H1 (cell line): ENCODE measurements at regions not wholly inside any gene's neighbourhood (a gene's known extent, or its start where the extent isn't known, plus 50 kb on each side); places are given as distances from the start of the nearest gene placed in this dataset.
A peak's percentile ranks its signal among the peaks of the same experiment; 100 is the strongest.

Source experiments
- CTCF ChIA-PET: fragments of 300-600 bp; sonication (Branson Sonifier 250); formaldehyde crosslinking; loops from one replicate; lab custom pipeline; 2021; ENCODE audit not compliant: partially characterized antibody; lab: Charles Lee
- POLR2A ChIA-PET: fragments of 300-600 bp; sonication (Branson Sonifier 250); formaldehyde crosslinking; loops from one replicate; lab custom pipeline; 2021; ENCODE audit warnings: inconsistent platforms; ENCODE audit not compliant: partially characterized antibody; lab: Charles Lee
- DNase-seq, 2 experiments: peaks; one replicate each; pipeline versions ENCODE4 v3.0.0 to v3.0.0-alpha.2; 2010 to 2022; ENCODE audit warnings: low spot score in 2 of 2, low read depth in 1 of 2, mixed read lengths in 1 of 2
- FAIRE-seq: peaks from 2 replicates; lab custom pipeline; 2011; peaks lifted over from hg19 to GRCh38; lab: Jason Lieb, UNC
- H2AFZ ChIP-seq: 2 replicates; pipeline ENCODE4 v1.8.1; 2012; ENCODE audit warnings: low read length, inconsistent platforms
- H2AK5ac ChIP-seq: 2 replicates; pipeline ENCODE4 v1.6.1; 2013; ENCODE audit warnings: low read depth, low read length
- H2BK120ac ChIP-seq: replicated peaks from 2 replicates; pipeline ENCODE3; 2013; ENCODE audit warnings: low read depth, low read length, inconsistent platforms
- H2BK12ac ChIP-seq: 2 replicates; pipeline ENCODE4 v1.6.1; 2013; ENCODE audit warnings: low read depth, low read length
- H2BK15ac ChIP-seq: 2 replicates; pipeline ENCODE4 v1.6.1; 2013; ENCODE audit warnings: low read length
- H2BK20ac ChIP-seq: 2 replicates; pipeline ENCODE4 v1.6.1; 2013; ENCODE audit warnings: low read length
- H2BK5ac ChIP-seq: 2 replicates; pipeline ENCODE4 v1.6.1; 2013; ENCODE audit warnings: low read depth, low read length
- H3K14ac ChIP-seq: 2 replicates; pipeline ENCODE4 v1.6.1; 2013; ENCODE audit warnings: inconsistent platforms; ENCODE audit not compliant: insufficient read length
- H3K18ac ChIP-seq: 2 replicates; pipeline ENCODE4 v1.6.1; 2013; ENCODE audit warnings: low read length; ENCODE audit errors: extremely low read depth
- H3K23ac ChIP-seq: 2 replicates; pipeline ENCODE4 v1.6.1; 2013; ENCODE audit warnings: inconsistent platforms; ENCODE audit not compliant: insufficient read length
- H3K23me2 ChIP-seq: 2 replicates; pipeline ENCODE4 v1.6.1; 2013; ENCODE audit warnings: low read depth, low read length
- H3K27ac ChIP-seq: 2 replicates; pipeline ENCODE4 v1.6.1; 2011; ENCODE audit warnings: low read depth, low read length, inconsistent platforms
- H3K27me3 ChIP-seq, 4 experiments: replicated peaks in 1 of 4; 1 replicate in 1 of 4; 2 replicates in 3 of 4; pipeline versions ENCODE4 v1.6.1 to v1.8.1; 2011 to 2013; ENCODE audit warnings: low read length in 3 of 4, mild to moderate bottlenecking in 3 of 4, inconsistent platforms in 2 of 4, mixed read lengths in 2 of 4, moderate library complexity in 1 of 4; ENCODE audit not compliant: control insufficient read depth in 3 of 4, insufficient read depth in 3 of 4; ENCODE audit errors: extremely low read depth in 1 of 4
- H3K36me3 ChIP-seq, 4 experiments: 2 replicates each; pipeline versions ENCODE4 v1.6.1 to v1.8.1; 2011 to 2013; ENCODE audit warnings: mild to moderate bottlenecking in 4 of 4, low read length in 3 of 4, moderate library complexity in 2 of 4, control low read depth in 1 of 4, inconsistent platforms in 1 of 4; ENCODE audit not compliant: insufficient read depth in 4 of 4, control insufficient read depth in 2 of 4
- H3K4ac ChIP-seq: replicated peaks from 2 replicates; pipeline ENCODE3; 2013; ENCODE audit warnings: low read length, low read depth, mixed read lengths, inconsistent platforms; ENCODE audit not compliant: insufficient read length
- H3K4me1 ChIP-seq, 4 experiments: replicated peaks in 1 of 4; 1 replicate in 1 of 4; 2 replicates in 3 of 4; pipeline versions ENCODE4 v1.6.1 to v1.8.1; 2011 to 2013; ENCODE audit warnings: low read length in 3 of 4, inconsistent platforms in 2 of 4, mixed read lengths in 1 of 4; ENCODE audit not compliant: insufficient read depth in 4 of 4, control insufficient read depth in 3 of 4
- H3K4me2 ChIP-seq, 2 experiments: 2 replicates each; pipeline versions ENCODE4 v1.6.1 to v1.8.1; 2011 to 2013; ENCODE audit warnings: low read depth in 2 of 2, low read length in 2 of 2, control low read depth in 1 of 2, inconsistent platforms in 1 of 2, mild to moderate bottlenecking in 1 of 2; ENCODE audit not compliant: insufficient read depth in 1 of 2
- H3K4me3 ChIP-seq, 4 experiments: fragments of 200-600, 300-600 bp in 1 of 4; sonication (generic), shearing (Covaris generic), sonication (Bioruptor Twin) in 1 of 4; 2 replicates each; pipeline versions ENCODE4 v1.5.1 to v1.8.1; 2011 to 2016; ENCODE audit warnings: low read length in 4 of 4, low read depth in 3 of 4, control low read depth in 2 of 4, inconsistent platforms in 2 of 4, mild to moderate bottlenecking in 2 of 4, mixed read lengths in 1 of 4, moderate library complexity in 1 of 4; ENCODE audit not compliant: insufficient read depth in 2 of 4; ENCODE audit errors: extremely low read depth in 1 of 4
- H3K56ac ChIP-seq: replicated peaks from 2 replicates; pipeline ENCODE3; 2013; ENCODE audit warnings: low read depth, mild to moderate bottlenecking, mixed read lengths, low read length, inconsistent platforms; ENCODE audit not compliant: insufficient read length
- H3K79me1 ChIP-seq: 2 replicates; pipeline ENCODE4 v1.6.1; 2013; ENCODE audit warnings: low read depth, low read length, control low read depth
- H3K79me2 ChIP-seq, 2 experiments: 2 replicates each; pipeline versions ENCODE4 v1.6.1 to v1.8.1; 2012 to 2013; ENCODE audit warnings: low read length in 2 of 2, mild to moderate bottlenecking in 2 of 2, inconsistent platforms in 1 of 2; ENCODE audit not compliant: insufficient read depth in 2 of 2, control insufficient read depth in 1 of 2
- H3K9ac ChIP-seq, 4 experiments: replicated peaks in 1 of 4; 1 replicate in 1 of 4; 2 replicates in 3 of 4; pipeline versions ENCODE4 v1.6.1 to v1.8.1; 2011 to 2013; ENCODE audit warnings: low read depth in 3 of 4, low read length in 3 of 4, control low read depth in 2 of 4, mild to moderate bottlenecking in 2 of 4, moderate library complexity in 2 of 4, inconsistent platforms in 1 of 4; ENCODE audit errors: extremely low read depth in 1 of 4
- H3K9me3 ChIP-seq, 2 experiments: 2 replicates each; pipeline versions ENCODE4 v1.6.1 to v1.8.1; 2012 to 2013; ENCODE audit warnings: mild to moderate bottlenecking in 2 of 2, moderate library complexity in 2 of 2, control low read depth in 1 of 2, inconsistent platforms in 1 of 2, low read depth in 1 of 2, low read length in 1 of 2, mixed read lengths in 1 of 2; ENCODE audit not compliant: insufficient read depth in 2 of 2
- H4K20me1 ChIP-seq, 2 experiments: replicated peaks in 1 of 2; 2 replicates each; pipeline versions ENCODE3 to v1.8.1; 2011 to 2013; ENCODE audit warnings: inconsistent platforms in 2 of 2, low read length in 2 of 2, mild to moderate bottlenecking in 1 of 2; ENCODE audit not compliant: insufficient read depth in 2 of 2, control insufficient read depth in 1 of 2
- H4K5ac ChIP-seq: 2 replicates; pipeline ENCODE4 v1.6.1; 2013; ENCODE audit warnings: low read length, low read depth, mixed read lengths, inconsistent platforms; ENCODE audit not compliant: insufficient read length
- H4K8ac ChIP-seq: 2 replicates; pipeline ENCODE4 v1.8.0; 2013; ENCODE audit warnings: mild to moderate bottlenecking, moderate library complexity, low read length, inconsistent platforms; ENCODE audit not compliant: insufficient read depth; ENCODE audit errors: extremely low read depth
- H4K91ac ChIP-seq: replicated peaks from 2 replicates; pipeline ENCODE3; 2013; ENCODE audit warnings: low read length, mixed read lengths, inconsistent platforms; ENCODE audit not compliant: insufficient read length
- BCL11A ChIP-seq, 2 experiments: IDR thresholded peaks; one replicate each; pipeline ENCODE4 v1.6.1; 2011; ENCODE audit warnings: low read depth in 2 of 2, low read length in 2 of 2, mild to moderate bottlenecking in 2 of 2
- BRCA1 ChIP-seq: IDR thresholded peaks from 2 replicates; pipeline ENCODE4 v1.6.1; 2012; ENCODE audit warnings: low read depth, low read length, improper control_type of control experiment
- CBX8 ChIP-seq: fragments of 300-800, 300-1000 bp; sonication (generic); IDR thresholded peaks from 2 replicates; pipeline ENCODE4 v1.7.1; 2016; ENCODE audit warnings: low read depth, low read length, borderline replicate concordance
- CTBP2 ChIP-seq: IDR thresholded peaks from 2 replicates; pipeline ENCODE4 v1.7.0; 2011; ENCODE audit warnings: borderline replicate concordance, mild to moderate bottlenecking, moderate library complexity, mixed read lengths, low read length; ENCODE audit not compliant: insufficient read depth, insufficient read length
- FOSL1 ChIP-seq: IDR thresholded peaks from 2 replicates; pipeline ENCODE4 v1.6.1; 2011; ENCODE audit warnings: mild to moderate bottlenecking, low read depth, low read length, moderate library complexity; ENCODE audit not compliant: insufficient read depth
- MAFK ChIP-seq: IDR thresholded peaks from 2 replicates; pipeline ENCODE4 v1.6.1; 2012; ENCODE audit warnings: low read depth, mild to moderate bottlenecking, improper control_type of control experiment, low read length
- SIRT6 ChIP-seq: IDR thresholded peaks from one replicate; pipeline ENCODE4 v1.7.1; 2012; ENCODE audit warnings: low read length, inconsistent platforms
- SP1 ChIP-seq: IDR thresholded peaks from 2 replicates; pipeline ENCODE4 v1.6.1; 2011; ENCODE audit warnings: low read depth, low read length
- SP2 ChIP-seq: IDR thresholded peaks from 2 replicates; pipeline ENCODE4 v1.6.1; 2012; ENCODE audit warnings: mild to moderate bottlenecking, low read length, inconsistent platforms
- TAF1 ChIP-seq: IDR thresholded peaks from 2 replicates; pipeline ENCODE4 v1.6.1; 2011; ENCODE audit warnings: mild to moderate bottlenecking, low read depth, low read length
- TCF12 ChIP-seq: IDR thresholded peaks from 2 replicates; pipeline ENCODE4 v1.6.1; 2011; ENCODE audit warnings: low read depth, mild to moderate bottlenecking, low read length
- WGBS, 2 experiments: shearing (Covaris generic) in 1 of 2; methylation state at CpG; one replicate each; pipeline versions ENCODE4 v1.1.6 to v1.1.7; 2013 to 2015; ENCODE audit warnings: low lambda C conversion rate in 2 of 2, mixed read lengths in 2 of 2, inconsistent platforms in 1 of 2, low coverage in 1 of 2, missing lambda C conversion rate in 1 of 2; ENCODE audit not compliant: insufficient replicate concordance in 2 of 2, insufficient coverage in 1 of 2, insufficient read length in 1 of 2; ENCODE audit errors: extremely low coverage in 1 of 2, missing lambda C conversion rate in 1 of 2; 5-methylcytosine and 5-hydroxymethylcytosine counted together
- TF ChIP-seq, protein P1 (sequence below), 3 experiments: IDR thresholded peaks; 1 replicate in 2 of 3; 2 replicates in 1 of 3; pipeline versions ENCODE4 v1.5.1 to v1.6.1; 2011; ENCODE audit warnings: low read length in 3 of 3, mild to moderate bottlenecking in 3 of 3, inconsistent platforms in 2 of 3, low read depth in 1 of 3, moderate library complexity in 1 of 3; ENCODE audit not compliant: insufficient read depth in 1 of 3; ENCODE audit errors: control extremely low read depth in 1 of 3

DNA sequence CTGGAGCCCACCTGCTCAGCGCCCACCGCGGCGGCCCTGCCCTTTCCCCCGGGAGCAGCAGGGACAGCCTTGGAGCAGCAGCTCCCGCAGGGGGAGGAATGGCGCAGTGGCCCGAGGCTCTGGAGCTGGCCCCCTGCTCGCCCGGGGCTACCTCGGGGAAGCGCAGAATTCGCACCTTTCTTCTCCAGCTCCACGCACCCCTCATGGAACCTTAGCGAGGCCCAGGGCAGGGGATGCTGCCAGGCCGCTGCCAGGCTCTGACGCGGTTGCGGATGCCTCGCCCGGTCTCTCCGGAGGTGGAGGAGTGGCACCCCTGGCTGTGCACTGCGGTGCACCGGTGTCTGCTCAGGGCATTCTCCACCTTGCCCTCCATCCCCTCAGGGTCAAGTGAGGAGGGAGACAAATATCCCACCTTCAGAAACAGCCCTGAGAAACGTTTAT is 84.9 kb upstream of the MKI67 start:
- Histone ChIP-seq H3K79me1 (no peaks in the 10 kb centered on the region), H3K4me2 (peak overlapping the region; percentile 23 to 76), H2BK15ac (no peak overlapping the region; the same call in 1 of the 2 replicates), H4K5ac (no peak overlapping the region), H3K4me3 (peak overlapping the region; percentile 46 to 80 (median 60); a peak in 7 of 8 replicates), H4K91ac (no peak overlapping the region), H2AFZ (no peak overlapping the region), H3K27ac (no peak overlapping the region), H3K56ac (no peak overlapping the region), H2BK20ac (no peak overlapping the region), H3K14ac (no peak overlapping the region), H2AK5ac (no peak overlapping the region), H3K4ac (no peak overlapping the region), H2BK120ac (no peak overlapping the region), H2BK12ac (no peak overlapping the region), H3K9me3 (no peaks in the 10 kb centered on the region), H3K79me2 (no peaks in the 10 kb centered on the region), H4K8ac (peak overlapping the region; percentile 57; the same call in 1 of the 2 replicates), H4K20me1 (no peaks in the 10 kb centered on the region), H3K4me1 (peaks cover 0 to 7% (median 5%) of the 10 kb centered on the region in 4 experiments; a peak in 4 of 7 replicates), H3K9ac (no peak overlapping the region), H3K27me3 (peaks cover 0 to 12% (median 8%) of the 10 kb centered on the region in 4 experiments; a peak in 6 of 7 replicates), H2BK5ac (no peak overlapping the region), H3K23ac (no peak overlapping the region), H3K18ac (no peak overlapping the region), H3K23me2 (peaks cover 6% of the 10 kb centered on the region; the same call in 1 of the 2 replicates), H3K36me3 (no peaks in the 10 kb centered on the region)
- CTCF ChIA-PET: interaction anchor here (0.6 to 2.1 kb wide), 18 partner anchors 9 to 622 kb away, joined by 3 to 14 read pairs (median 6); no protein-coding TSS in a partner anchor
- DNase-seq (peak in 1 of 2 experiments; percentile 65), FAIRE-seq (no peak)
- POLR2A ChIA-PET: interaction anchor here (0.5 kb wide), 1 partner anchor 20 kb away, joined by 3 read pairs; no protein-coding TSS in a partner anchor
- WGBS, 2 experiments: 42% methylated on average over 24 of the region's 25 CpGs; no CpG with 5 or more reads in 1 of the 2 experiments
- TF ChIP-seq SP2 (no peak), CBX8 (no peak), TCF12 (no peak), SP1 (no peak), FOSL1 (no peak), BRCA1 (no peak), CTBP2 (no peak), MAFK (no peak), SIRT6 (no peak), BCL11A (IDR thresholded peaks at IDR 0.05; ENCODE audit: low read depth in 2 of 2, low read length in 2 of 2) (no peak), TAF1 (no peak)
- TF ChIP-seq, protein P1, sequence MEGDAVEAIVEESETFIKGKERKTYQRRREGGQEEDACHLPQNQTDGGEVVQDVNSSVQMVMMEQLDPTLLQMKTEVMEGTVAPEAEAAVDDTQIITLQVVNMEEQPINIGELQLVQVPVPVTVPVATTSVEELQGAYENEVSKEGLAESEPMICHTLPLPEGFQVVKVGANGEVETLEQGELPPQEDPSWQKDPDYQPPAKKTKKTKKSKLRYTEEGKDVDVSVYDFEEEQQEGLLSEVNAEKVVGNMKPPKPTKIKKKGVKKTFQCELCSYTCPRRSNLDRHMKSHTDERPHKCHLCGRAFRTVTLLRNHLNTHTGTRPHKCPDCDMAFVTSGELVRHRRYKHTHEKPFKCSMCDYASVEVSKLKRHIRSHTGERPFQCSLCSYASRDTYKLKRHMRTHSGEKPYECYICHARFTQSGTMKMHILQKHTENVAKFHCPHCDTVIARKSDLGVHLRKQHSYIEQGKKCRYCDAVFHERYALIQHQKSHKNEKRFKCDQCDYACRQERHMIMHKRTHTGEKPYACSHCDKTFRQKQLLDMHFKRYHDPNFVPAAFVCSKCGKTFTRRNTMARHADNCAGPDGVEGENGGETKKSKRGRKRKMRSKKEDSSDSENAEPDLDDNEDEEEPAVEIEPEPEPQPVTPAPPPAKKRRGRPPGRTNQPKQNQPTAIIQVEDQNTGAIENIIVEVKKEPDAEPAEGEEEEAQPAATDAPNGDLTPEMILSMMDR (IDR thresholded peaks at IDR 0.05; ENCODE audit: control extremely low read depth in 1 of 3, insufficient read depth in 1 of 3, low read depth in 1 of 3, low read length in 3 of 3): no peak
